AG10803 (cell line): ENCODE measurements at regions not wholly inside any gene's neighbourhood (a gene's known extent, or its start where the extent isn't known, plus 50 kb on each side); places are given as distances from the start of the nearest gene placed in this dataset.
"Not testable (repeated sequence)": the region's sequence is repeated elsewhere in the genome, so short reads cannot be mapped to it uniquely, and the experiment has no call there.

Experiments used
- DNase-seq: peaks from one replicate; pipeline ENCODE4 v3.0.0; 2010; ENCODE audit warnings: low read depth
- H3K4me3 ChIP-seq: 2 replicates; pipeline ENCODE4 v1.5.1; 2011; ENCODE audit warnings: mild to moderate bottlenecking, low read length, control low read depth
- TF ChIP-seq, protein P1 (sequence below): conservative IDR thresholded peaks from 2 replicates; pipeline ENCODE4 v1.5.1; 2011; ENCODE audit warnings: mild to moderate bottlenecking, low read length, control low read depth, inconsistent platforms

- no peak overlapping the region for H3K4me3 ChIP-seq
- TF ChIP-seq, protein P1, sequence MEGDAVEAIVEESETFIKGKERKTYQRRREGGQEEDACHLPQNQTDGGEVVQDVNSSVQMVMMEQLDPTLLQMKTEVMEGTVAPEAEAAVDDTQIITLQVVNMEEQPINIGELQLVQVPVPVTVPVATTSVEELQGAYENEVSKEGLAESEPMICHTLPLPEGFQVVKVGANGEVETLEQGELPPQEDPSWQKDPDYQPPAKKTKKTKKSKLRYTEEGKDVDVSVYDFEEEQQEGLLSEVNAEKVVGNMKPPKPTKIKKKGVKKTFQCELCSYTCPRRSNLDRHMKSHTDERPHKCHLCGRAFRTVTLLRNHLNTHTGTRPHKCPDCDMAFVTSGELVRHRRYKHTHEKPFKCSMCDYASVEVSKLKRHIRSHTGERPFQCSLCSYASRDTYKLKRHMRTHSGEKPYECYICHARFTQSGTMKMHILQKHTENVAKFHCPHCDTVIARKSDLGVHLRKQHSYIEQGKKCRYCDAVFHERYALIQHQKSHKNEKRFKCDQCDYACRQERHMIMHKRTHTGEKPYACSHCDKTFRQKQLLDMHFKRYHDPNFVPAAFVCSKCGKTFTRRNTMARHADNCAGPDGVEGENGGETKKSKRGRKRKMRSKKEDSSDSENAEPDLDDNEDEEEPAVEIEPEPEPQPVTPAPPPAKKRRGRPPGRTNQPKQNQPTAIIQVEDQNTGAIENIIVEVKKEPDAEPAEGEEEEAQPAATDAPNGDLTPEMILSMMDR: no peak
- peak; percentile 21 for DNase-seq
Measured at GRCh38 chr6:140264431-140264830, 890.0 kb upstream of the CITED2 start.

DNA sequence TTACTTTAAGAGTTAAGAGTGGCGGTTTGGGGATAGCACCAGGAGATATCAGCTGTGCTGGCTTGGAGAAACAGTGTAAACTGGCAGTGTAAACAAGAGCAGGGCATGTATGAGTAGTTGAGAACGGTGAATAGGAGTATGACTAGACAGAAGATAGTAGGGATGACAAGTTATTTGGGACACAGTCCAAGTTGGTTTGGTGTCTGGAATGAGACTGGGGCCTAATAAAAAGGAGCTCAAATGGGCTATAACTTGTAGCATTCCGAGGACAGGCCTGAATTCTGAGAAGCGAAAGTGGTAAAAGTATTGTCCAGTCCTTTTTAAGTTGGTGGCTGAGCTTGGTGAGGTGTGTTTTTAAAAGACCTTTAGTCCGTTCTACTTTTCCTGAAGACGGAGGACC, 883.9 kb upstream of the CITED2 start:
- not testable (repeated sequence) for DNase-seq, H3K4me3 ChIP-seq

DNA sequence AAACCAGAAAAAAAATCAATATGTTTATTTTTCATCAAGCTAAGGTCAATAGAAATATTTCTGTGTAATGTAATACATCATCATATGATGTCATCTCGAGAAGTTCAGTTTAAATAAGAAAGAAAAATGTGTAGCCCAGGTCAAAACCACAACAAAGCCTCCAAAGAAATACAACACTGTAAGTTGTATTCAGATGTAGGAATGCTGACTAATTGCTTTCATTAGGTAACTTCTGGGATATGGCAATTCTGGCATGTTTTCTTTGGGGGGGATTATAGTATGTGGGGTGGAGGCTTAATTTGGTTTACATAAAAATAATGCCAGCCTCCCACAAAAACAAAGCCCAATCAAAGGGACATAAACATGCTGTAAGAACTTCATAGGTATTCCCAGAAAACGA, 881.8 kb upstream of the CITED2 start:
- TF ChIP-seq, protein P1: no peak
- no peak overlapping the region for H3K4me3 ChIP-seq
- DNase-seq: no peak

- TF ChIP-seq, protein P1: no peak
- DNase-seq: peak; percentile 57
- no peak overlapping the region for H3K4me3 ChIP-seq
Measured at GRCh38 chr6:140253096-140253495, 878.6 kb upstream of the CITED2 start.

DNA sequence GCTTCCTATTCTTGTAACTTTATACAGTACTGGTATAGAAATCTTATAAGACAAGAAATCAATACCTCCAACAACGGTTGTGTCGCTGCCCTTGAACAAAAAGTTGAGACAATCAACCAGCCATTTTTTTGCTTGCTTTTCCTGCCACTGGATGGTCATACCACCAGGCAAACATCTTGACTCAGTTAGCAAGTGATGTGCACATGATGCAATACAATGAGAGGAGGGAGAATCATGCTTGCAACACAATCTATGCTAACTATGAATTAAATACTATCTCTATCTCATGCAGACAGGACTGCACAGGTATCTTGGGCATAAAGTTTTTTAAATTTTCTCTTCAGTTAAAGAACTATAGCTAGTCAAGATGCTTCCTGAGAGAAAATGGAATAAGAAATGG, 877.7 kb upstream of the CITED2 start:
- peak; percentile 47 for DNase-seq
- TF ChIP-seq, protein P1: no peak
- H3K4me3 ChIP-seq: no peak overlapping the region

GRCh38 chr6:140245296-140246040, 871.0 kb upstream of the CITED2 start:
- TF ChIP-seq, protein P1: no peak
- DNase-seq: no peak
- no peak overlapping the region for H3K4me3 ChIP-seq

GRCh38 chr6:140237251-140237650, 862.8 kb upstream of the CITED2 start:
- TF ChIP-seq, protein P1: no peak
- H3K4me3 ChIP-seq: no peak overlapping the region
- DNase-seq: no peak
